ENCODE measurements at regions not wholly inside any gene's neighbourhood (a gene's known extent, or its start where the extent isn't known, plus 50 kb on each side); places are given as distances from the start of the nearest gene placed in this dataset.
A peak's percentile ranks its signal among the peaks of the same experiment; 100 is the strongest.

DNA sequence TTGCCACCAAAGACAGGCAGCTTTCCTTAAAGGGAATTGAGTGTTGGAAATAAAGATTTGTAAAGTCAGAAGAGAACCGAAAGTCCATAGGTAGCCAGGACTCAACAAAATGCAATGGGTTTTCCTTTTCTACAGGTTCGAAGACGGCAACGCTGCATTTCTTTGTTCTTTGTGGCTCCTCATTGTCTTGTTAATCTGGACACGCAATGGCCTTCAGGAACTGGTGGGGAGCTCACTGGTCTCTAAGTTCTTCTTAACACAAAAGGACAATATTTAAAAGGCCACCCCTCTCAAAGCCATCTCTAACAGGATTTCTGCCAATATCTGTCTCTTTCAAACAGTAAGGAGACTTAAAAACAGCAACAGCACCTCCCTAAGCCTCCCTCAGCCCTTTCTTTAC, 170.6 kb downstream of the RMI1 start:
- intact Hi-C loops (cut with micrococcal nuclease) (loop anchor here (5.0 kb wide), 1 partner anchor 444 kb away; the partner anchor contains the start of gene UBQLN1), dilution Hi-C loops (cut with MboI; ENCODE audit: extremely low pct_ligation_motif_present, low sequenced_read_pairs) (no loop called here)
- no peak overlapping the region for H3K4me3 ChIP-seq (replicated peaks in 1 of 3; ENCODE audit: insufficient read depth in 1 of 3, low read depth in 1 of 3, low read length in 3 of 3)
- no peak overlapping the region for H3K27ac ChIP-seq (ENCODE audit: insufficient read depth, low read depth, low read length)
- no peak for FAIRE-seq
- H2AFZ ChIP-seq (ENCODE audit: low read depth, low read length) = no peak overlapping the region
- no peaks in the 10 kb centered on the region for H3K9me1 ChIP-seq (replicated peaks; ENCODE audit: control insufficient read depth, extremely low read depth, insufficient read depth, low read length)
- H3K27me3 ChIP-seq (ENCODE audit: control insufficient read depth in 2 of 2, insufficient read depth in 2 of 2, low read length in 2 of 2) = no peaks in the 10 kb centered on the region
- no peaks in the 10 kb centered on the region for H3K9me3 ChIP-seq (replicated peaks; ENCODE audit: control insufficient read depth, insufficient read depth, low read length)
- H3K4me2 ChIP-seq (ENCODE audit: insufficient read depth, low read length) = no peak overlapping the region
- H3K9ac ChIP-seq (replicated peaks; ENCODE audit: extremely low read depth, insufficient read depth, low read length) = no peak overlapping the region
- POLR2A ChIA-PET = interaction anchor here (1.0 kb wide), 1 partner anchor 11 kb away, joined by 3 read pairs; no protein-coding TSS in a partner anchor
- BruUV-seq (replicated peaks) = no TSS peak
- no peak for TF ChIP-seq FOS (IDR thresholded peaks at IDR 0.05; ENCODE audit: borderline replicate concordance, insufficient read depth, low read length)
- no peak for TF ChIP-seq JUN (IDR thresholded peaks at IDR 0.05; ENCODE audit: borderline replicate concordance, insufficient read depth, insufficient read length, low read depth)
- TF ChIP-seq, protein P1, sequence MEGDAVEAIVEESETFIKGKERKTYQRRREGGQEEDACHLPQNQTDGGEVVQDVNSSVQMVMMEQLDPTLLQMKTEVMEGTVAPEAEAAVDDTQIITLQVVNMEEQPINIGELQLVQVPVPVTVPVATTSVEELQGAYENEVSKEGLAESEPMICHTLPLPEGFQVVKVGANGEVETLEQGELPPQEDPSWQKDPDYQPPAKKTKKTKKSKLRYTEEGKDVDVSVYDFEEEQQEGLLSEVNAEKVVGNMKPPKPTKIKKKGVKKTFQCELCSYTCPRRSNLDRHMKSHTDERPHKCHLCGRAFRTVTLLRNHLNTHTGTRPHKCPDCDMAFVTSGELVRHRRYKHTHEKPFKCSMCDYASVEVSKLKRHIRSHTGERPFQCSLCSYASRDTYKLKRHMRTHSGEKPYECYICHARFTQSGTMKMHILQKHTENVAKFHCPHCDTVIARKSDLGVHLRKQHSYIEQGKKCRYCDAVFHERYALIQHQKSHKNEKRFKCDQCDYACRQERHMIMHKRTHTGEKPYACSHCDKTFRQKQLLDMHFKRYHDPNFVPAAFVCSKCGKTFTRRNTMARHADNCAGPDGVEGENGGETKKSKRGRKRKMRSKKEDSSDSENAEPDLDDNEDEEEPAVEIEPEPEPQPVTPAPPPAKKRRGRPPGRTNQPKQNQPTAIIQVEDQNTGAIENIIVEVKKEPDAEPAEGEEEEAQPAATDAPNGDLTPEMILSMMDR (IDR thresholded peaks at IDR 0.05; ENCODE audit: extremely low read depth in 1 of 2, insufficient read depth in 1 of 2, low read depth in 1 of 2, low read length in 2 of 2) = no peak
- no peak for TF ChIP-seq POLR2A (IDR thresholded peaks at IDR 0.05; ENCODE audit: low read depth, low read length)
- no peak for TF ChIP-seq POLR2AphosphoS5 (IDR thresholded peaks at IDR 0.05; ENCODE audit: insufficient read depth, low read depth, low read length)
- H3K79me2 ChIP-seq (ENCODE audit: control insufficient read depth, insufficient read depth, low read length) = no peaks in the 10 kb centered on the region
- CTCF ChIA-PET = interaction anchor here (0.9 to 3.1 kb wide), 4 partner anchors 8 to 22 kb away, joined by 3 to 20 read pairs (median 4); no protein-coding TSS in a partner anchor
- DNase-seq (ENCODE audit: low read depth, low spot score) = no peak
- no peaks in the 10 kb centered on the region for H3K36me3 ChIP-seq (ENCODE audit: control insufficient read depth in 2 of 2, extremely low read depth in 1 of 2, insufficient read depth in 2 of 2, low read length in 2 of 2)
- no peaks in the 10 kb centered on the region for H4K20me1 ChIP-seq (replicated peaks; ENCODE audit: control insufficient read depth, extremely low read depth, insufficient read depth, low read length)
- peaks cover 38% of the 10 kb centered on the region for H3K4me1 ChIP-seq (ENCODE audit: control insufficient read depth, extremely low read depth, insufficient read depth, low read length)

DNA sequence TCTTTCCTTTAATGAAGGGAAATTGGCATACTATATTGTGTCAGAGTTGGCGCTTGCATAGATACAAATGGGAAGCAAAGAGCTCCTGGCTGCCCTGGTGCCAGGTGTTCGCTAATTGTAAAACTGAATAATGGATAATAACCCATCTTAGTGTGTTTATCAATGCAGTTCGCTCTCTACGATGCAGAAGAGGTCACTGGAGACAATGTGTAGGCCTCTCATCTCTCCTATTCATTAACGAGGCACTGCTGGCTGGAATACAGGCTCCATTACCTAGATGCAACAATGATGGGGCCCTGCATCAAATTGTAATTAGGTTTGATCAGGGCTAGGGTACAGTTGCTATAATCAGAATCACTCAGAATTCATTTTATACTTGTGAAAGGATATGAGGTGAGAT, 171.0 kb downstream of the RMI1 start:
- H3K27me3 ChIP-seq (ENCODE audit: control insufficient read depth in 2 of 2, insufficient read depth in 2 of 2, low read length in 2 of 2) = no peaks in the 10 kb centered on the region
- no peak overlapping the region for H3K9ac ChIP-seq (replicated peaks; ENCODE audit: extremely low read depth, insufficient read depth, low read length)
- dilution Hi-C loops (cut with MboI; ENCODE audit: extremely low pct_ligation_motif_present, low sequenced_read_pairs) = no loop called here
- no peak for TF ChIP-seq POLR2A (IDR thresholded peaks at IDR 0.05; ENCODE audit: low read depth, low read length)
- no peak for TF ChIP-seq EZH2 (IDR thresholded peaks at IDR 0.05; ENCODE audit: borderline replicate concordance, low read depth, low read length, severe bottlenecking)
- no peak for TF ChIP-seq GATA2 (IDR thresholded peaks at IDR 0.05; ENCODE audit: insufficient read depth, insufficient read length, low read depth, low read length)
- TF ChIP-seq MYC (IDR thresholded peaks at IDR 0.05; ENCODE audit: low read depth, low read length) = no peak
- no peak for TF ChIP-seq FOS (IDR thresholded peaks at IDR 0.05; ENCODE audit: borderline replicate concordance, insufficient read depth, low read length)
- TF ChIP-seq, protein P1 (IDR thresholded peaks at IDR 0.05; ENCODE audit: extremely low read depth in 1 of 2, insufficient read depth in 1 of 2, low read depth in 1 of 2, low read length in 2 of 2) = no peak
- TF ChIP-seq, protein P2, sequence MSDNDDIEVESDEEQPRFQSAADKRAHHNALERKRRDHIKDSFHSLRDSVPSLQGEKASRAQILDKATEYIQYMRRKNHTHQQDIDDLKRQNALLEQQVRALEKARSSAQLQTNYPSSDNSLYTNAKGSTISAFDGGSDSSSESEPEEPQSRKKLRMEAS (IDR thresholded peaks at IDR 0.05; ENCODE audit: insufficient read depth, insufficient read length) = no peak
- no peak for TF ChIP-seq POLR2AphosphoS5 (IDR thresholded peaks at IDR 0.05; ENCODE audit: insufficient read depth, low read depth, low read length)
- no peak for TF ChIP-seq JUN (IDR thresholded peaks at IDR 0.05; ENCODE audit: borderline replicate concordance, insufficient read depth, insufficient read length, low read depth)
- FAIRE-seq (no peak), DNase-seq (ENCODE audit: low read depth, low spot score) (no peak)
- H4K20me1 ChIP-seq (replicated peaks; ENCODE audit: control insufficient read depth, extremely low read depth, insufficient read depth, low read length) = no peaks in the 10 kb centered on the region
- no peaks in the 10 kb centered on the region for H3K9me3 ChIP-seq (replicated peaks; ENCODE audit: control insufficient read depth, insufficient read depth, low read length)
- H3K9me1 ChIP-seq (replicated peaks; ENCODE audit: control insufficient read depth, extremely low read depth, insufficient read depth, low read length) = no peaks in the 10 kb centered on the region
- no TSS peak for BruUV-seq (replicated peaks)
- H3K4me2 ChIP-seq (ENCODE audit: insufficient read depth, low read length) = peak overlapping the region; percentile 61
- H3K27ac ChIP-seq (ENCODE audit: insufficient read depth, low read depth, low read length) = peak overlapping the region; percentile 9
- intact Hi-C loops (cut with micrococcal nuclease) = loop anchor here (5.0 kb wide), 1 partner anchor 444 kb away; the partner anchor contains the start of gene UBQLN1
- ChIA-PET CTCF (interaction anchor here (0.9 to 3.1 kb wide), 8 partner anchors 9 to 22 kb away, joined by 3 to 20 read pairs (median 4); no protein-coding TSS in a partner anchor), POLR2A (interaction anchor here (1.0 kb wide), 1 partner anchor 12 kb away, joined by 3 read pairs; no protein-coding TSS in a partner anchor)
- H3K79me2 ChIP-seq (ENCODE audit: control insufficient read depth, insufficient read depth, low read length) = no peaks in the 10 kb centered on the region
- H3K36me3 ChIP-seq (ENCODE audit: control insufficient read depth in 2 of 2, extremely low read depth in 1 of 2, insufficient read depth in 2 of 2, low read length in 2 of 2) = no peaks in the 10 kb centered on the region
- H2AFZ ChIP-seq (ENCODE audit: low read depth, low read length) = no peak overlapping the region
- no peak overlapping the region for H3K4me3 ChIP-seq (replicated peaks in 1 of 3; ENCODE audit: insufficient read depth in 1 of 3, low read depth in 1 of 3, low read length in 3 of 3)
- peaks cover 34% of the 10 kb centered on the region for H3K4me1 ChIP-seq (ENCODE audit: control insufficient read depth, extremely low read depth, insufficient read depth, low read length)

Measured in endothelial cell of umbilical vein (primary cell).